GM12878 (cell line): ENCODE measurements at regions not wholly inside any gene's neighbourhood (a gene's known extent, or its start where the extent isn't known, plus 50 kb on each side); places are given as distances from the start of the nearest gene placed in this dataset.

ENCODE experiments used
- ATAC-seq: fragments of 200-7000 bp; cut with Tn5 transposase; 3 replicates; pipeline ENCODE4 v1.9.1; 2020; ENCODE audit warnings: mild to moderate bottlenecking, moderate library complexity
- BruUV-seq: library from RNA; stranded (reverse); fragments of 400-500 nt; replicated peaks from 2 replicates; lab custom pipeline; 2021; lab: Mats Ljungman, UMichigan
- CTCF ChIA-PET: fragments of 300-600 bp; sonication (Branson Sonifier 250); formaldehyde crosslinking; extraction: SDS; loops from one replicate; lab custom pipeline; 2021; ENCODE audit warnings: inconsistent platforms; lab: Yijun Ruan, JAX
- POLR2A ChIA-PET: fragments of 350-600 bp; formaldehyde crosslinking; extraction: SDS; loops from one replicate; lab custom pipeline; 2021; ENCODE audit warnings: inconsistent platforms; lab: Charles Lee
- RAD21 ChIA-PET: fragments of 300-600 bp; sonication (Branson Sonifier 250); formaldehyde crosslinking; loops from one replicate; lab custom pipeline; 2023; ENCODE audit warnings: antibody characterized with exemption; ENCODE audit not compliant: unreplicated experiment; lab: Charles Lee
- SMC1A ChIA-PET: fragments of 300-600 bp; sonication (Branson Sonifier 250); formaldehyde crosslinking; loops from one replicate; lab custom pipeline; 2023; ENCODE audit not compliant: unreplicated experiment, uncharacterized antibody; lab: Charles Lee
- DNase-seq: peaks from one replicate; pipeline ENCODE4 v3.0.0-alpha.2; 2011; ENCODE audit warnings: low read depth, low spot score
- FAIRE-seq: peaks from 3 replicates; lab custom pipeline; 2011; peaks lifted over from hg19 to GRCh38; lab: Jason Lieb, UNC
- H2AFZ ChIP-seq: 2 replicates; pipeline ENCODE4 v1.6.0; 2011; ENCODE audit warnings: low read depth, low read length, control low read depth; ENCODE audit not compliant: control insufficient read depth
- H3K27ac ChIP-seq: 2 replicates; pipeline ENCODE4 v1.5.1; 2011; ENCODE audit warnings: control low read depth; ENCODE audit not compliant: control insufficient read depth, insufficient read depth
- H3K27me3 ChIP-seq, 2 experiments: replicated peaks in 1 of 2; 2 replicates each; pipeline versions ENCODE4 v1.6.0 to v1.6.1; 2011; ENCODE audit warnings: low read length in 1 of 2; ENCODE audit not compliant: control insufficient read depth in 2 of 2, insufficient read depth in 2 of 2
- H3K36me3 ChIP-seq, 2 experiments: 2 replicates each; pipeline ENCODE4 v1.5.1; 2011; ENCODE audit warnings: low read length in 1 of 2; ENCODE audit not compliant: control insufficient read depth in 2 of 2, insufficient read depth in 2 of 2
- H3K4me1 ChIP-seq: 2 replicates; pipeline ENCODE4 v1.6.1; 2011; ENCODE audit warnings: mild to moderate bottlenecking, low read length, moderate library complexity, mixed read lengths; ENCODE audit not compliant: control insufficient read depth, insufficient read depth
- H3K4me2 ChIP-seq: 2 replicates; pipeline ENCODE4 v1.6.0; 2011; ENCODE audit warnings: control low read depth; ENCODE audit not compliant: control insufficient read depth, insufficient read depth
- H3K4me3 ChIP-seq: fragments of 200-600 bp; sonication (generic); 2 replicates; pipeline ENCODE4 v1.5.1; 2016
- H3K79me2 ChIP-seq: 2 replicates; pipeline ENCODE4 v1.6.0; 2011; ENCODE audit warnings: low read length; ENCODE audit not compliant: control insufficient read depth, insufficient read depth
- H3K9ac ChIP-seq: 2 replicates; pipeline ENCODE4 v1.8.0; 2011; ENCODE audit warnings: low read length, control low read depth, mixed read lengths; ENCODE audit not compliant: control insufficient read depth, insufficient read depth
- H3K9me3 ChIP-seq: replicated peaks from 3 replicates; pipeline ENCODE4 v1.5.1; 2011; ENCODE audit warnings: mild to moderate bottlenecking, low read length; ENCODE audit not compliant: control insufficient read depth, insufficient read depth
- H4K20me1 ChIP-seq: 2 replicates; pipeline ENCODE4 v1.6.0; 2011; ENCODE audit not compliant: control insufficient read depth, insufficient read depth
- CBX3 ChIP-seq: fragments of 200-600 bp; sonication (generic); IDR thresholded peaks from 2 replicates; pipeline ENCODE4 v1.6.1; 2016; ENCODE audit warnings: low read depth, borderline replicate concordance
- CBX5 ChIP-seq: sonication (generic); IDR thresholded peaks from 2 replicates; pipeline ENCODE4 v1.6.1; 2016; ENCODE audit warnings: low read depth, moderate library complexity, mild to moderate bottlenecking, inconsistent platforms
- CEBPB ChIP-seq, 2 experiments: fragments of 150-350 bp in 1 of 2; IDR thresholded peaks; 2 replicates each; pipeline ENCODE4 v1.6.1; 2012 to 2014; ENCODE audit warnings: low read depth in 2 of 2, low read length in 2 of 2, borderline replicate concordance in 1 of 2, inconsistent platforms in 1 of 2
- CREM ChIP-seq: IDR thresholded peaks from 2 replicates; pipeline ENCODE4 v1.6.1; 2014; ENCODE audit warnings: antibody characterized with exemption, low read depth
- FOXM1 ChIP-seq: IDR thresholded peaks from 2 replicates; pipeline ENCODE4 v1.6.1; 2012; ENCODE audit warnings: low read depth, mild to moderate bottlenecking, inconsistent platforms, low read length, moderate library complexity
- IKZF2 ChIP-seq, 2 experiments: fragments of 450-650 bp; IDR thresholded peaks; 2 replicates each; pipeline ENCODE4 v1.6.1; 2017; ENCODE audit warnings: mild to moderate bottlenecking in 2 of 2, moderate library complexity in 2 of 2
- MEF2B ChIP-seq: fragments of 450-650 bp; IDR thresholded peaks from 2 replicates; pipeline ENCODE4 v1.6.1; 2018; ENCODE audit warnings: mild to moderate bottlenecking, moderate library complexity; ENCODE audit not compliant: partially characterized antibody, poor library complexity, severe bottlenecking
- MTA3 ChIP-seq: IDR thresholded peaks from 2 replicates; pipeline ENCODE4 v1.6.1; 2012; ENCODE audit warnings: low read length, inconsistent platforms, borderline replicate concordance
- NFIC ChIP-seq: IDR thresholded peaks from 2 replicates; pipeline ENCODE4 v1.6.1; 2012; ENCODE audit warnings: low read depth, mild to moderate bottlenecking, inconsistent platforms, low read length, moderate library complexity
- SRF ChIP-seq, 2 experiments: IDR thresholded peaks; 2 replicates each; pipeline ENCODE4 v1.6.1; 2011; ENCODE audit warnings: low read depth in 2 of 2, low read length in 2 of 2, mild to moderate bottlenecking in 1 of 2, moderate library complexity in 1 of 2
- TAF1 ChIP-seq: IDR thresholded peaks from 2 replicates; pipeline ENCODE4 v1.6.1; 2011; ENCODE audit warnings: mild to moderate bottlenecking, low read depth, low read length, borderline replicate concordance
- WGBS: methylation state at CpG from one replicate; pipeline ENCODE4 v1.1.6; 2016; ENCODE audit warnings: low lambda C conversion rate; ENCODE audit not compliant: insufficient replicate concordance, insufficient coverage; ENCODE audit errors: missing lambda C conversion rate; 5-methylcytosine and 5-hydroxymethylcytosine counted together
- in situ Hi-C: fragments of 300-500 bp; cut with MboI; formaldehyde crosslinking; loops from 9 replicates; pipeline ENCODE4 v1.14.3; 2018; ENCODE audit warnings: mixed read lengths
- intact Hi-C: fragments of 100-400 bp; cut with micrococcal nuclease; formaldehyde crosslinking; loops from one replicate; pipeline ENCODE4 v1.14.2; 2022; ENCODE audit not compliant: unreplicated experiment
- TF ChIP-seq, protein P1 (sequence below): fragments of 450-650 bp; formaldehyde crosslinking; IDR thresholded peaks from 2 replicates; pipeline ENCODE4 v1.4.0; 2020; ENCODE audit warnings: mild to moderate bottlenecking, moderate library complexity
- TF ChIP-seq, protein P2 (sequence below): fragments of 450-650 bp; IDR thresholded peaks from 2 replicates; pipeline ENCODE4 v1.6.1; 2017; ENCODE audit warnings: low read depth, mild to moderate bottlenecking, moderate library complexity
- TF ChIP-seq, protein P3 (sequence below): fragments of 450-650 bp; IDR thresholded peaks from 2 replicates; pipeline ENCODE4 v1.6.1; 2017; ENCODE audit warnings: antibody characterized with exemption, mild to moderate bottlenecking, moderate library complexity

DNA sequence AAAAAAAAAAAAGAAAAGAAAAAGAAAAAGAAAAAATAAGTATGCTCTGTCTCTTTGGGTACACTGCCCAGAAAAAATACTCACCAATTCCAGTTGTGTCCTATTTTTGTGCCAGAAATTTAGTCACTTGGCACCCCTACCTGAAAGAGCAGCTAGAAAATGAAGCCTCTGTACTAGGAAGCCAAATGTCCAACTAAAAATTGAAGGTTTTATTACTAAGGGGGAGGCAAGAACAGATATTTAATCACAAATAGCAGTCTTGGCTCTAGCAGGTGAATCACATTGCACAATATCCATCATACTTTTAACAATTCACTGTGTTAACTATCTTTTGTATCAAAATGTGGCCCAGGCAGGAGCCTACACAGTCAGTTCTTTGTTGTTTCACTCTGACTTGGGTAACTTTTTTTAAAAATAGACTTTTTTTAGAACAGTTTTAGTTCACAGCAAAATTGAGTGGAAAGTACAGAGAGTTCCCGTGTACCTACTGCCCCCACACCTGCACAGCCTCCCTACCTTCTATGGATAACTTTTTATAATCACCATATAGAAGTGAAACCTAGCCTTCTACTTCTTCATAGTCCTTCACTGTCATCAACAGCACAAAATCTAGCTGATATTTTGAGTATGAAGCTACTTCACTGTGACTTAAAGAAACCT is 87.1 kb upstream of the ATF7IP start:
- BruUV-seq, result no TSS peak
- in situ Hi-C loops (no loop called here), intact Hi-C loops (no loop called here)
- DNase-seq (no peak), FAIRE-seq (no peak), ATAC-seq (peak; percentile 62)
- Histone ChIP-seq H2AFZ (peak overlapping the region; percentile 49), H3K9me3 (peaks cover 43% of the 10 kb centered on the region), H3K36me3 (no peaks in the 10 kb centered on the region), H3K79me2 (no peaks in the 10 kb centered on the region), H3K9ac (0 out of 2 replicates have a peak overlapping the region, but pooled peaks have one; percentile 7), H3K27me3 (no peaks in the 10 kb centered on the region), H3K4me3 (no peak overlapping the region), H3K4me2 (peak overlapping the region; percentile 56), H3K4me1 (peaks cover 27% of the 10 kb centered on the region), H3K27ac (peak overlapping the region; percentile 85), H4K20me1 (no peaks in the 10 kb centered on the region)
- ChIA-PET RAD21 (interaction anchor here (0.6 to 2.1 kb wide), 7 partner anchors 34 to 107 kb away, joined by 3 to 11 read pairs (median 5); partner anchors contain the start of gene ATF7IP), POLR2A (interaction anchor here (0.6 to 1.2 kb wide), 5 partner anchors 33 to 333 kb away, joined by 3 to 5 read pairs (median 4); no protein-coding TSS in a partner anchor), SMC1A (interaction anchor here (0.6 to 2.0 kb wide), 7 partner anchors 11 to 1283 kb away, joined by 3 to 8 read pairs (median 3); partner anchors contain the start of gene ATF7IP), CTCF (interaction anchor here (0.6 to 2.1 kb wide), 3 partner anchors 40 to 308 kb away, joined by 3 to 5 read pairs (median 4); no protein-coding TSS in a partner anchor)
- WGBS, result 0% methylated on average over 1 of the region's 1 CpG
- peak in 1 of 2 experiments; percentile 70; a peak in 1 of 4 replicates for TF ChIP-seq SRF (IDR thresholded peaks at IDR 0.05; ENCODE audit: low read depth in 2 of 2, low read length in 2 of 2)
- peak; percentile 49; the same call in 1 of the 2 replicates for TF ChIP-seq MTA3
- TF ChIP-seq, protein P1, sequence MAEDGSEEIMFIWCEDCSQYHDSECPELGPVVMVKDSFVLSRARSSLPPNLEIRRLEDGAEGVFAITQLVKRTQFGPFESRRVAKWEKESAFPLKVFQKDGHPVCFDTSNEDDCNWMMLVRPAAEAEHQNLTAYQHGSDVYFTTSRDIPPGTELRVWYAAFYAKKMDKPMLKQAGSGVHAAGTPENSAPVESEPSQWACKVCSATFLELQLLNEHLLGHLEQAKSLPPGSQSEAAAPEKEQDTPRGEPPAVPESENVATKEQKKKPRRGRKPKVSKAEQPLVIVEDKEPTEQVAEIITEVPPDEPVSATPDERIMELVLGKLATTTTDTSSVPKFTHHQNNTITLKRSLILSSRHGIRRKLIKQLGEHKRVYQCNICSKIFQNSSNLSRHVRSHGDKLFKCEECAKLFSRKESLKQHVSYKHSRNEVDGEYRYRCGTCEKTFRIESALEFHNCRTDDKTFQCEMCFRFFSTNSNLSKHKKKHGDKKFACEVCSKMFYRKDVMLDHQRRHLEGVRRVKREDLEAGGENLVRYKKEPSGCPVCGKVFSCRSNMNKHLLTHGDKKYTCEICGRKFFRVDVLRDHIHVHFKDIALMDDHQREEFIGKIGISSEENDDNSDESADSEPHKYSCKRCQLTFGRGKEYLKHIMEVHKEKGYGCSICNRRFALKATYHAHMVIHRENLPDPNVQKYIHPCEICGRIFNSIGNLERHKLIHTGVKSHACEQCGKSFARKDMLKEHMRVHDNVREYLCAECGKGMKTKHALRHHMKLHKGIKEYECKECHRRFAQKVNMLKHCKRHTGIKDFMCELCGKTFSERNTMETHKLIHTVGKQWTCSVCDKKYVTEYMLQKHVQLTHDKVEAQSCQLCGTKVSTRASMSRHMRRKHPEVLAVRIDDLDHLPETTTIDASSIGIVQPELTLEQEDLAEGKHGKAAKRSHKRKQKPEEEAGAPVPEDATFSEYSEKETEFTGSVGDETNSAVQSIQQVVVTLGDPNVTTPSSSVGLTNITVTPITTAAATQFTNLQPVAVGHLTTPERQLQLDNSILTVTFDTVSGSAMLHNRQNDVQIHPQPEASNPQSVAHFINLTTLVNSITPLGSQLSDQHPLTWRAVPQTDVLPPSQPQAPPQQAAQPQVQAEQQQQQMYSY (CRISPR knock-in tag), result no peak
- peak; percentile 41; the same call in 1 of the 2 replicates for TF ChIP-seq CREM
- TF ChIP-seq, protein P2, sequence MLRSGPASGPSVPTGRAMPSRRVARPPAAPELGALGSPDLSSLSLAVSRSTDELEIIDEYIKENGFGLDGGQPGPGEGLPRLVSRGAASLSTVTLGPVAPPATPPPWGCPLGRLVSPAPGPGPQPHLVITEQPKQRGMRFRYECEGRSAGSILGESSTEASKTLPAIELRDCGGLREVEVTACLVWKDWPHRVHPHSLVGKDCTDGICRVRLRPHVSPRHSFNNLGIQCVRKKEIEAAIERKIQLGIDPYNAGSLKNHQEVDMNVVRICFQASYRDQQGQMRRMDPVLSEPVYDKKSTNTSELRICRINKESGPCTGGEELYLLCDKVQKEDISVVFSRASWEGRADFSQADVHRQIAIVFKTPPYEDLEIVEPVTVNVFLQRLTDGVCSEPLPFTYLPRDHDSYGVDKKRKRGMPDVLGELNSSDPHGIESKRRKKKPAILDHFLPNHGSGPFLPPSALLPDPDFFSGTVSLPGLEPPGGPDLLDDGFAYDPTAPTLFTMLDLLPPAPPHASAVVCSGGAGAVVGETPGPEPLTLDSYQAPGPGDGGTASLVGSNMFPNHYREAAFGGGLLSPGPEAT, result peak; percentile 20; the same call in 1 of the 2 replicates
- no peak for TF ChIP-seq CBX3
- TF ChIP-seq NFIC, result peak; percentile 72
- peak in 1 of 2 experiments; percentile 26; a peak in 1 of 4 replicates for TF ChIP-seq CEBPB (IDR thresholded peaks at IDR 0.05; ENCODE audit: borderline replicate concordance in 1 of 2, low read depth in 2 of 2, low read length in 2 of 2)
- TF ChIP-seq MEF2B, result peak; percentile 21
- TF ChIP-seq CBX5, result no peak
- TF ChIP-seq TAF1, result no peak
- peak in 1 of 2 experiments; percentile 8; a peak in 1 of 4 replicates for TF ChIP-seq IKZF2 (IDR thresholded peaks at IDR 0.05)
- peak; percentile 49; the same call in 1 of the 2 replicates for TF ChIP-seq FOXM1
- TF ChIP-seq, protein P3, sequence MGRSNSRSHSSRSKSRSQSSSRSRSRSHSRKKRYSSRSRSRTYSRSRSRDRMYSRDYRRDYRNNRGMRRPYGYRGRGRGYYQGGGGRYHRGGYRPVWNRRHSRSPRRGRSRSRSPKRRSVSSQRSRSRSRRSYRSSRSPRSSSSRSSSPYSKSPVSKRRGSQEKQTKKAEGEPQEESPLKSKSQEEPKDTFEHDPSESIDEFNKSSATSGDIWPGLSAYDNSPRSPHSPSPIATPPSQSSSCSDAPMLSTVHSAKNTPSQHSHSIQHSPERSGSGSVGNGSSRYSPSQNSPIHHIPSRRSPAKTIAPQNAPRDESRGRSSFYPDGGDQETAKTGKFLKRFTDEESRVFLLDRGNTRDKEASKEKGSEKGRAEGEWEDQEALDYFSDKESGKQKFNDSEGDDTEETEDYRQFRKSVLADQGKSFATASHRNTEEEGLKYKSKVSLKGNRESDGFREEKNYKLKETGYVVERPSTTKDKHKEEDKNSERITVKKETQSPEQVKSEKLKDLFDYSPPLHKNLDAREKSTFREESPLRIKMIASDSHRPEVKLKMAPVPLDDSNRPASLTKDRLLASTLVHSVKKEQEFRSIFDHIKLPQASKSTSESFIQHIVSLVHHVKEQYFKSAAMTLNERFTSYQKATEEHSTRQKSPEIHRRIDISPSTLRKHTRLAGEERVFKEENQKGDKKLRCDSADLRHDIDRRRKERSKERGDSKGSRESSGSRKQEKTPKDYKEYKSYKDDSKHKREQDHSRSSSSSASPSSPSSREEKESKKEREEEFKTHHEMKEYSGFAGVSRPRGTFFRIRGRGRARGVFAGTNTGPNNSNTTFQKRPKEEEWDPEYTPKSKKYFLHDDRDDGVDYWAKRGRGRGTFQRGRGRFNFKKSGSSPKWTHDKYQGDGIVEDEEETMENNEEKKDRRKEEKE, result no peak
